Cardiac septum (tissue), 1 donor: ENCODE measurements at regions not wholly inside any gene's neighbourhood (a gene's known extent, or its start where the extent isn't known, plus 50 kb on each side); places are given as distances from the start of the nearest gene placed in this dataset.
"Not testable (repeated sequence)": the region's sequence is repeated elsewhere in the genome, so short reads cannot be mapped to it uniquely, and the experiment has no call there.

Experiments used
- DNase-seq: peaks from one replicate; pipeline ENCODE4 v3.0.0-alpha.2; 2020; ENCODE audit warnings: low spot score
- intact Hi-C: fragments of 100-400 bp; cut with DNase I; formaldehyde crosslinking; loops from one replicate; pipeline ENCODE4 v1.14.0; 2022
- donor health status: DM: no; HTN: no; CAD: no.

GRCh38 chr5:40364441-40364840, 315.3 kb upstream of the PTGER4 start:
- intact Hi-C loops, result no loop called here
- no peak for DNase-seq

- intact Hi-C loops, result no loop called here
- DNase-seq, result no peak
Observed at GRCh38 chr5:40361378-40361777, 318.3 kb upstream of the PTGER4 start.

GRCh38 chr5:40360685-40361084, 319.0 kb upstream of the PTGER4 start:
- intact Hi-C loops, result no loop called here
- DNase-seq, result no peak

GRCh38 chr5:40359832-40360231, 319.9 kb upstream of the PTGER4 start:
- DNase-seq, result no peak
- intact Hi-C loops, result no loop called here

GRCh38 chr5:40359093-40359492, 320.6 kb upstream of the PTGER4 start:
- intact Hi-C loops, result no loop called here

GRCh38 chr5:40356248-40356647, 323.5 kb upstream of the PTGER4 start:
- intact Hi-C loops, result no loop called here
- no peak for DNase-seq

More at GRCh38 chr5:40359093-40359492, 320.6 kb upstream of the PTGER4 start:
- DNase-seq, result no peak

- no peak for DNase-seq
- intact Hi-C loops, result no loop called here
Observed at GRCh38 chr5:40355846-40356245, 323.9 kb upstream of the PTGER4 start.

GRCh38 chr5:40355181-40355580, 324.5 kb upstream of the PTGER4 start:
- intact Hi-C loops, result no loop called here
- no peak for DNase-seq

GRCh38 chr5:40354171-40354570, 325.5 kb upstream of the PTGER4 start:
- DNase-seq, result no peak
- intact Hi-C loops, result no loop called here

- intact Hi-C loops, result no loop called here
- DNase-seq, result no peak
Observed at GRCh38 chr5:40353442-40353841, 326.3 kb upstream of the PTGER4 start.

GRCh38 chr5:40347981-40348725, 331.6 kb upstream of the PTGER4 start:
- DNase-seq, result no peak
- intact Hi-C loops, result no loop called here

GRCh38 chr5:40346901-40347300, 332.8 kb upstream of the PTGER4 start:
- DNase-seq, result no peak
- intact Hi-C loops, result no loop called here

GRCh38 chr5:40338434-40338833, 341.3 kb upstream of the PTGER4 start:
- intact Hi-C loops, result loop anchor here (10.0 kb wide), 1 partner anchor 346 kb away; no protein-coding TSS in a partner anchor
- DNase-seq, result not testable (repeated sequence)

- intact Hi-C loops, result loop anchor here (5.0 to 10.0 kb wide), 2 partner anchors 132 to 351 kb away; no protein-coding TSS in a partner anchor
- no peak for DNase-seq
Observed at GRCh38 chr5:40334242-40334635, 345.5 kb upstream of the PTGER4 start.

- no peak for DNase-seq
- intact Hi-C loops, result loop anchor here (5.0 to 10.0 kb wide), 2 partner anchors 131 to 351 kb away; no protein-coding TSS in a partner anchor
Observed at GRCh38 chr5:40333459-40334241, 346.1 kb upstream of the PTGER4 start.

- intact Hi-C loops, result loop anchor here (5.0 to 10.0 kb wide), 2 partner anchors 131 to 352 kb away; no protein-coding TSS in a partner anchor
- no peak for DNase-seq
Observed at GRCh38 chr5:40332970-40333369, 346.7 kb upstream of the PTGER4 start.

- intact Hi-C loops, result loop anchor here (5.0 to 10.0 kb wide), 2 partner anchors 129 to 353 kb away; no protein-coding TSS in a partner anchor
- no peak for DNase-seq
Observed at GRCh38 chr5:40331616-40332015, 348.1 kb upstream of the PTGER4 start.

- intact Hi-C loops, result no loop called here
- DNase-seq, result no peak
Observed at GRCh38 chr5:40321514-40321913, 358.2 kb upstream of the PTGER4 start.

- intact Hi-C loops, result no loop called here
- no peak for DNase-seq
Observed at GRCh38 chr5:40318395-40318794, 361.3 kb upstream of the PTGER4 start.

- intact Hi-C loops, result no loop called here
Observed at GRCh38 chr5:40317023-40317422, 362.7 kb upstream of the PTGER4 start.

GRCh38 chr5:40315126-40315525, 364.6 kb upstream of the PTGER4 start:
- intact Hi-C loops, result no loop called here
- no peak for DNase-seq

More at GRCh38 chr5:40317023-40317422, 362.7 kb upstream of the PTGER4 start:
- DNase-seq, result no peak
